C4-2B (cell line): ENCODE measurements at regions not wholly inside any gene's neighbourhood (a gene's known extent, or its start where the extent isn't known, plus 50 kb on each side); places are given as distances from the start of the nearest gene placed in this dataset.

ENCODE experiments used
- CTCF ChIP-seq: fragments of 450-650 bp; conservative IDR thresholded peaks from 2 replicates; pipeline ENCODE4 v1.5.1; 2017; ENCODE audit warnings: mild to moderate bottlenecking
- ZFX ChIP-seq: fragments of 450-650 bp; IDR thresholded peaks from 2 replicates; pipeline ENCODE4 v1.6.1; 2017

GRCh38 chrX:69314436-69315348 is 149.4 kb upstream of the PJA1 start:
- TF ChIP-seq CTCF (no peak), ZFX (no peak)
